GM21367 (cell line): ENCODE measurements at regions not wholly inside any gene's neighbourhood (a gene's known extent, or its start where the extent isn't known, plus 50 kb on each side); places are given as distances from the start of the nearest gene placed in this dataset.
"Not testable (repeated sequence)": the region's sequence is repeated elsewhere in the genome, so short reads cannot be mapped to it uniquely, and the experiment has no call there.

Source experiments
- ATAC-seq: cut with Tn5 transposase; IDR thresholded peaks from one replicate; pipeline ENCODE4 v1.9.1; 2021; ENCODE audit not compliant: unreplicated experiment

- not testable (repeated sequence) for ATAC-seq
These were observed 50.0 kb upstream of the GPCPD1 start for GRCh38 chr20:5660756-5661155.
